NCI-H82 (cell line): ENCODE measurements at regions not wholly inside any gene's neighbourhood (a gene's known extent, or its start where the extent isn't known, plus 50 kb on each side); places are given as distances from the start of the nearest gene placed in this dataset.

ENCODE experiments used
- DNase-seq: peaks from one replicate; lab custom pipeline; 2025; lab: John Stamatoyannopoulos, UW

DNA sequence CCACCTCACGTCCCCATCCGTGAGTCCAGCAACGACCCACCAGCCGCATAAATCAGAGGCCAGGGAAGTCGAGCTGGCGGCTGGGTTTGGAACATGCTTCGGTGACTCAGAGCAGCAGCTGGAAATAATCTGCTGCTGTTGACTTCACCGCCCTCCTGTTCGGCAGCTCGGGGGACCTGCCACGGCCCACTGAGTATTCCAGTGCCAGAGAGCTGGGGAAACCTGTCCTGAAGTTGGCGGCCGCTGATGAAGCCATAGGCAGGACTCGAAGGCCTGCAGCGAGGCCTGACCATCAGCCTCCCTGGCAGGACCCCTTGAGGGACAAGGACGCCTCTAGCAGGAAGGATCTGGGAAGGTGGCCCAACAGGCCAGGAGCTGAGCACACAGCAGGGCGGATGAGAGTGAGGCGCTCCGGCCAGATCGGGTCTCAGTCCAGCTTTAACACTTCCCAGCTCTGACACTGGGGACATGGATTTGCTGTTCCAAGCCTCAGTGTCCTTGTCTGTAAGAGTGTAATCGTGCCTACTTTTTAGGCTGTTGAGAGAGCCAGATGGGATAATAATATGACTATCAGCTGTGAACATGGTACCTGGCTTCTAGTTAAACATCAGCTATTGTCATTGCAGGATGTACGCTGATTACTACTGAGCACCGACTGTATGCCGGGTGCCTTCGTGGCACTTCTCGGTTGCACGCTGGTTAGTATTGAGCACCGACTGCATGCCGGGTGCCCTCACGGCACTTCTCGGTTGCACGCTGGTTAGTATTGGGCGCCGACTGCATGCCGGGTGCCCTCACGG lies 50.4 kb upstream of the CIBAR2 start:
- peak; percentile 62 for DNase-seq

DNA sequence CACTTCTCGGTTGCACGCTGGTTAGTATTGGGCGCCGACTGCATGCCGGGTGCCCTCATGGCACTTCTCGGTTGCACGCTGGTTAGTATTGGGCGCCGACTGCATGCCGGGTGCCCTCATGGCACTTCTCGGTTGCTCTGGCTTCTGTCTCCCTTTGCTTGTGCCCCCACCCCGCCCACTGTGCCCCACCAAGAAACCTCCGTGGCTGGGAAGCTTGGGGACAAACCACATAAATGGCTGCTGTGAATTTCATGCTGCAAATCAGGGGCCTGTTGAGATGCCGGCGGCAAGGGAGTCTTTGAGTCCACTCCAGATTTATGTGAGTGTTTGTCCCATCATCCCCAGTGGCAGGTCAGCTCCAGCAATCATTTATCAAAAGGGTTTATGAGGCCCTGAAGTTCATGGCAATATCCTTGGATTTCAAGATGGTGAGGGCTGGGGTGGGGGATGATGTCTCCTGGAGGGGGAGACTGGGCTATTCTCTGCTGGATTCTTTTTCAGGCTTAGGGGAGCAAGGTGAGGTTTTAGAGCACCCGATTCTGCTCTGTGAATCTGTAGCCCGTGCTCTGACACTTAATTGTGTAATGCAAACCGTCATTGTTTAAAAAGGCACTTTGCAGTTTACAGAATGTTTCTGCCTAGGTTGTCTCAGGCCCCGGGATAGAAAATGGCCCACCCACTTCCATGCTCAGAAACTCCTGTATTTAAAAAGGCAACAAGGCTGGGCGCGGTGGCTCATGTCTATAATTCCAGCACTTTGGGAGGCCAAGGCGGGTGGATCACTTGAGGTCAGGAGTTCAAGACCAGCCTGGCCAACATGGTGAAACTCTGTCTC lies 51.2 kb upstream of the CIBAR2 start:
- no peak for DNase-seq

DNA sequence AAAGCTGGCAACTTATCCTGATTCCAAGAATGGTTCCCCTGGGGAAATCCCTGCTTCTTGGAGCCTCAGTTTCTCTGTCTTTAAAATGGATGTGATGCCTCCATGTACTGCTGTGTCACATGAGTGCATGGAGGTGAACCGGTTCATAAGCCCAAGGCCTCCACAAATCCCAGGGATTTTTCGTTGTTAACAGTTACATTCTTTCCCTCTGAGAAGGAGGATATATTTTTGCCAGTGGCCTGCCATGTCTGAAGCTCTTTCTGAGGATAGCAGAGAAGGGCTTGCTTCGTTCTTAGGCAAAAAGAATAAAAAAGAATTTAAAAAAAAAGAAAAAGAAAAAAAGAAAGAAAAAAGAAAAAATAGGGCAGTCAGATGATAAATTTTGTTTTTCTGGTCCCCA lies 52.2 kb upstream of the CIBAR2 start:
- no peak for DNase-seq

DNA sequence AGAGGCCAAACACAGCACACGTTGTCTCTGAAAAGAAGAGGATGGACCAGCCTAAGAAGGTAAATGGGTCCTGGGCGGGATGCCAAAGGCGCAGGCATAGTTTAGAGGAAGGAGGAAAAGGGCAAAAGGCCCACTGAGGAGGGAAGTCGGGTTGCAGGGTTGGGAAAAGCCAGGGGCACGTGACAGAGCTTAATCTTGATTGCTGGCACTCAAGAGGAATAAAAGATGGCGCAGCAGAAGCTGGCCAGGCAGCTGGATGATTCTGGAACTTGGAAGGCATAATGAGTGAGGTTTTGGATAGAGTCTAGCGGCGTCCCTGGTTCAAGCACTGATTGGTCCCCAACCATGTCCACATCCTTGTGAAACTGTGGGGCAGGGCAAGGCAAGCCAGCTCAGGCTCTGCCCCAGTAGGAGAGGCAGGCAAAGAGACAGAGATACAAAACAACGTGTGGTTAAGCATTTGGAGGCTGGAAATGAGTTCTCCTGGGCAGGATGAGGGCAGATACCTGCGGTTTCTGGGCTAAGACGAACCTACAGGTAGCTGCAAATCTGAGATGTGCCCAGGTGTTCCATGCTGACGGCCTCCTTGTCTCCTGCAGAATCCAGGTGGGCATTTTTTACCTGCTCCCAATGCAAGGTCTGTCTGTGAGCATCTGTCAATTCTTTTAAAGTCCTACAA lies 52.7 kb upstream of the CIBAR2 start:
- no peak for DNase-seq

DNA sequence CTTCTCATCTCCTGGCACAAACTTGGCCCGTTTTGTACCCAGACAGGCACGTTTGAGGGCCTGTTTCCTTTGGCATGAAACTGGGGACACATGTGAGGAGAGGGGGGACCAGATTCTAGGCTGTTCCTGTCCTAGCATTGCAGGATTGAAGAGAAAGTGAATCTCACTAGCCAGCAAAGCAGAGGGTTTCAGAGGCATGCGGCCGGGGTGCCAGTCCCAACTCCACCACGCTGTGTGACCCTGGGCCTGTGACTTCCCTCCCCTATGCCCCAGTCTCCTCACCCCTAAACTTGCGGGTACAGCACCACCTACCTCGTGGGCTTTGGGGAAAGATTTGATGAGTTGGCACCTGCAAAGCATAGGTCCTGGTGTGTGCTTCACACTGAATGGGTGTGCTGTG lies 53.5 kb upstream of the CIBAR2 start:
- no peak for DNase-seq

DNA sequence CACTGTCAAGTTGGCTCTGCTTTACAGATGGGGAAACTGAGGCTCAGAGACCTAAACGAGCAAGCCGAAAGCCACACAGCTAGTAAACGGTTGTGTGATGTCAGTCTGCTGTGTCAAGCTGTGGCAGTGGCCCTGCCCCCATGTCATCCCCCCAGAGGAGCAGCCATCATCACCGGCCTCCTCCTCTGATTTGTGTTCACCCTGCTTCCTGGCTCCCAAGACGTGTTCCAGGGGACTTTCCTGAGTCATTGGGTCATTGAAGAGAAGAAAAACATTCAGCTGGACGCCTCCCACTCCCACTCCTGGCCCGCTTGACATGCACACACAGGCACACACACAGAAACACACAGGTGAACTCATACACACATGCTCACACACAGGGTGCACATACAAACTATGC lies 54.0 kb upstream of the CIBAR2 start:
- DNase-seq = no peak

DNA sequence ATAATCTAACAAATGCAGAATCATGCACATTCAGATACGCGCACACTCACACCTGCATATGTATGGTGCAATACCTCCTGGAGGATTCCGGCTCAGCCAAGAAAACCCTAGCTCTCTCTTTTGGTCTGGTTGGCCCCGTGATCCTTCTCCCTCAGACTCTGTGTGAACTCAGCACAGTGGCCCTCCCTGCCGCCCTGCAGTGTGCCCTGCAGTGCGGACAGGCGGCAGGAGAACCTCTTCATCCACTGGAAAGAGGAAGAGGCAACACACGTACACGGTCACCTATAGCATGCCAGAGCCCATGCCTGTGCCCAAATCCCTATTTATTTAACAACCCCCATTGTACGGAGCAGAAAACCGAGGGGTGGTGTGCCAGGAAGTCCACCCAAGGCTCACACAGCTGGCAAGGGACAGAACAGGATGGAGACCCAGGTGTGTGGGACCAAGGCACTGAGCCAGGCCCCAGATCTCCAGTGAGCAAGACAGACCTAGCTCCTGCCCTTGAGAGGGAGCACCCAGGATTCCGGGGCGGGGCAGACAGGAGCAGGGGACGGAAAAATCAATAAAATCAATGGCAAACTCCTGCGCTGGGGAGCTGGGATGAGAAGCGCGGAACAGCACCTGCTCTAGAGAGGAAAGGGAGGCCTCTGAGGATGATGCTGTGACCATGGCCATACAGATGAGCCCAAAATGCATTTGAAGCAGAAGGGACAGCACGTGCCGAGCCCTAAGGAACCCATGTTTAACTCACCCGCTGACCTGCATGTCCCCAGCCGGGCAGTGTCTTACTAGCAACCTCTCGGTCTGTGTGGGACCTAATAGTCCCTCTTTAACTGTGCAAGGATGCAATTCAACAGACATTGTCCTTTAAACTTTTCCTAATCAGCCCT lies 54.7 kb upstream of the CIBAR2 start:
- DNase-seq = no peak

DNA sequence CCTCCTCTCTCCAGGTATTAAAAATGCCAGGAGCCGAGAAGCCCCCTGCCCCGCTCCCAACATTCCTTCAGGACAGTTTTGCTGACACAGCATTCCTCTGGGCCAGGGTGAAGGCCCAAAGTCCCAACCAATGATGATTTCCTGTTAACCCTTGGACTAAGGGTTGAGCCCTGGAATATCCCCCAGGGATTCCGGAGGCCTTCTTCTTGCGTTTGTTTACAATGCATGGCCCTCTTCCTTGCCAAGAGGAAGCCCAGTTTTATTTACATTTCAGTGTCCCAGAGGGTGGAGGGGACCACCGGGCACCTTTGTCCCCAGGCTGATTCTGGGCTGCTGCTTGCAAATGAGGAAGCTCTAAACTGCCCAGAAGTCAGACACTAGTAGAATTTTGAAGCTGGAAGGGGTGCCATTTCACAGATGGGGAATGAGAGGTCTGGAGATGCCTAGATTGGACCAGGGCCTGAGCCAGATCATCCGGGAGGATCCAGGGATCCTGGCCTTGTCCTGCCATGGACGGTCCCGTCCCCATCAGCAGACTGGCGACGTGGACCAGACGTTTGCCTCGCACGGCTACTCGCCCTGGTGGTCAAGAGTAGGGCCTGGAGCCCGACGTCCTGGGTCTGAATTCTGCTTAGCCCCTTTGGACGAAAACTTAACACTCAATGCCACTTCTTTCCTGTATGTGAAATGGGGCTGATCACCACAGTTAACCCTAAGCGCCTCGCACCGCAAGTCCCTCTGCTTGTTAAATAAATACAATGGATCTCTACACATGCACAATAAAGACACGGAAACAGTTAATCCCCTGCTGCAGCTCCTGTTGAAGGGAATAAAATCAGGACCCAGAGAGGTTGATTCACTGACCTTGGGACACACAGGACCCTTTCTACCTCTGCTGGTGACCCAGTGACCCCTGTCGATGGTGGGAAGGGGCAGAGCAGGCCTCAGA lies 55.6 kb upstream of the CIBAR2 start:
- no peak for DNase-seq

DNA sequence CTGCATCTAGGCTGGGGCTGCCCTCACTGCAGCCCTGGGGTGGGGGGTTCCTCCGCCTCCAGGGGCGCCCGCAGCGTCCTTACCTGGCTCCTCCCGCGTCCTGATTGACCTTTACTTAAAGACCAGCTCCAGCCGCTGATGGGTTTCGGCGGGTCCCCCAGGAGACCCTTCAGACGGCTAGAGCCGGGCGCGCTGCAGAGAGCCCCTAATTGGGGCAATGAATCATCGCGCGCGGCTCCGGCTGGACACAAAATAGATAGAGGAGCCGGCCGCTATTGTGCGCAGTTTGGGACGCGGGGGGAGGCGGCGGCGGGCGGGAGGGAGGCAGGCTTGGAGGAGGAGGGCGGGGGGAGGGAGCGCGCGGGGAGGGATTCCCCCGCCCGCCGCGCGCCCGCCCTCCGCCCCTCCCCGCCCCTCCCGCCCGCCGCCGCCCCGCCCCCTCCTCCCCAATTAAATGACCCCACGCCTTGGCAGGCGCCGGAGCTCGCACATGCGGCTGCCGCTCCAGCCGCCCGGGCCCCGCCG lies 56.5 kb upstream of the CIBAR2 start:
- peak; percentile 65 for DNase-seq

DNA sequence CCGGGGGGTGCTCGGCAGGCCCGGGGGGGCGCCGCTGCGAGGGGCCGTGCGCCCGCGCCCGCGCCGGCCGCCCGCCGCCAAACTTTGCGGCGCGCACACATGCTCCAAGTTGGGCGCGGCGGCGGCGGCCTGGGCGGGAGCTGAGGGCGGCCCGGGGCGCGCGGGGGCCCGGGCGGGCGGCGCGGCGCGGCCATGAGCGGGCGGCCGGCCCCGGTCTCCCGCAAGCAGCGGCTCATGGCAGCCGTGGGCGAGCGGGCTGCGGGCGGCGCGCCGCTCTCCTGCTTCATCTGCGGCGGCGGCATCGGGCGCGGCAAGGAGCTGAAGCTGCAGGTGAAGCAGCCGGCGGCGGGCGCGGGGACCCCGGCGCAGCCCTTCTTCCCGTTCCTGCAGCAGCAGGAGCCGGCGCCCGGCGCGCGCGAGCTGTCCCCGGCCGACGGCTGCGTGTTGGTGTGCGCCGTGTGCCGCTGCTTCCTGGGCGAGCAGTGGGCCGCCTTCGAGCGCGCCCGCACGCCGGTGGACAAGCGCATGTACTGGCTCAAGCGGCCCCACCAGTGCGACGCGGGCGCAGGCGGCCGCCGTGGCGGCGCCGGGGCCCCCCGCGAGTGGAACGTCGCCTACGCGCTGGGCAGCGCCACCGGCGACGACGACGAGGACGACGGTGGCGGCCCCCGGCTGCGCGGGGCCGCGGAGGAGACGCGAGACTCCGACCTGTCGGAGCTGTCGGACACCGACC lies 57.2 kb upstream of the CIBAR2 start:
- DNase-seq = peak; percentile 28

DNA sequence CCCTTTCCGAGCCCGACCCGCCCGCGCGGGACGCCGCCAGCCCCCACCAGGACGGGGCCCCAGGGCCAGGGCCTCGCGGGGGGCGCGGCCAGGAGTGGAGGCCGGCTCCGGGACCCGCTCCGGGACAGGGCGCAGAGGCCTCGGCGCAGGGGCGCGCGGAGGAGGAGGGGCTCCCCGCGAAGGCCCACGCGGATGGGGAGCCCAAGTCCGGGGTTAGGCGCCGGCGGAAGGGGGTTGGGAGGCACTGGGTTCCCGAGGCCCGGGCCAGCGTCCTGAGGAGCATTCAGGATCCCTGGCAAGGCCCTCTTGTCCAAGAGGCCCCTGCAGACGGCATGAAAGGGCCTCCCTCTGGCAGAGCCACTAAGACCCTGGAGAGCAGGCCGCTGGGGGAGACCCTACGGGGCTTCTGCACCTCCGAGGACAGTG lies 57.8 kb upstream of the CIBAR2 start:
- DNase-seq = peak; percentile 37

DNA sequence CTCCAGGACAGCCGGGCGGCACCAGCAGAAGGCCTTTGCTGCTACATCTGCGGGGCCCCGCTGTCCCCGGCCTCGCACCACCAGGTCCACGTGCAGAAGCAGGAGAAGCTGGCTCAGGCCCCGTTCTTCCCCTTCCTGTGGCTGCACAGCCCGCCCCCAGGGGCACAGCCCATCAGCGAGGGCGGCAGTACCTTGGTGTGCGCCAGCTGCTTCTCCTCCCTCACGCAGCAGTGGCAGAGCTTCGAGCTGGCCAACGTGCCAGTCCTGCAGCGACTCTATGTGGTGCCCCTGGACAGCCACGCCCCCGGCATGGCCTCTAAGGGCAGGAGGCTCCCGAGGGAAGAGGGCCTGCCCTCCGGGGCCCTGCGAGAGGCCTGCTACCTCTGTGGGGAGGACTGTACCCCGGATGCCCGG lies 58.3 kb upstream of the CIBAR2 start:
- no peak for DNase-seq

DNA sequence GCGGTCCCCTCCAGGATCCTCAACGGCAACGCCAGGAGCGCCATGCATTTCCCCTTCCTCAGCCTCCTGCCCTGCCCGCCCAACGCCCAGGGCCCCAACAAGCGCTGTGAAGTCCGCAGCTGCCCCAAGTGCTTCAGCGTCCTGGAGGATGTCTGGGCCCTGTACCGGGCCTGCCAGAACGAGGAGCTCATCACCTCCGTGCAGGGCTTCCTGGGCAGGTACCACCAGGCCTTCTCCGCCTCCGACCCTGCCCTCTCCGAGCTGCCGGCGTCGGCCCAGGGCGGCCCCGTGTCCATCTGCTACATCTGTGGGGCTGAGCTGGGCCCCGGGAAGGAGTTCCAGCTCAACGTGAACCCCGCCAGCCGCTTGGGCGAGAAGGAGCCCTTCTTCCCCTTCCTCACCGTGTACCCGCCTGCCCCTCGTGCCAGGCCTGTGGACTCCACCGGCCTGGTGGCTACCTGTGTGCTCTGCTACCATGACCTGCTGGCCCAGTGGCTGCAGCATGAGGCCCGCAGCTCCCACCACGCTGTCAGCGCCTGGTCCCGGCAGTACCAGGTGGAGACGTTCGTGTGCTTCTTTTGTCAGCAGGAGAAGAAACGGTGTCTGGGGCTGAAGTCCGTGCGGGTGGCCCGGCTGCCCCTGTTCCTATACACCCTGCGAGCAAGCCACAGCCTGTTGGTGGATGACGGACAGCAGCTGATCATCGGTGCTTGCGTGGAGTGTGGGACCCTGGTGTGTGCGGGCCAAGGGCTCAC lies 58.9 kb upstream of the CIBAR2 start:
- DNase-seq = no peak

DNA sequence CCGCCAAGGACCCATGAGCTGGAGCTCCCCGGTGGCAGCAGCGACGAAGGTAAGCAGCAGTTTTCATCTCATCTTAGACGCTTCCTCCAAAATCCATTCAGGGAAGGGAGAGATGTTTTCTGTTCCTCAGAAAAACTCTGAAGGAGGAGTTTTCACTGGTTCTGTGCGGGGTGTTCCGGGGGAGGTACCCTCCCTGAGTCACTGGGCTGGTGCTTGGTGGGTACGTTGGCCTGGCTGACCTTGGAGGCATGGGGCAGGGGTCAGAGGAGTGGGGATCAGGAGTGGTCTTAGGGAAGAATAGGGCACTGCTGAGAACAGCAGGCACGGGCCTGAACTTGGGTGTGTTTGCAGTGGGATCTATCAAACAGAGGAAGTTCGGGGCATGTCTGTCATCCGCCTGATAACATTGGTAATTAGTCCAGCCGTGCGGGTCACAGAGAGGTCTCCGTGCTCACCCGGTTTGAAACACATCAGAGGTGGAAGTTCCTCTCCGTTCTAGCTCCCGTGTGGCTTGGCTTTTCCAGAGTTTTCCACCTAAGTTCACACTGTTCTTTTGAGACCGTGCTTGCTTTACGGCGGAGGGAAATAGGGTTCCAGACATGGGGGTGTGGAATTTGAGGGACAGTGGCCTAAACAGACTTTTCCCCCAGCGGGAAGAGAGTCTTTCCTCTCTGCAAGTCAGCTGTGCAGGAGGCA lies 59.6 kb upstream of the CIBAR2 start:
- DNase-seq = no peak

DNA sequence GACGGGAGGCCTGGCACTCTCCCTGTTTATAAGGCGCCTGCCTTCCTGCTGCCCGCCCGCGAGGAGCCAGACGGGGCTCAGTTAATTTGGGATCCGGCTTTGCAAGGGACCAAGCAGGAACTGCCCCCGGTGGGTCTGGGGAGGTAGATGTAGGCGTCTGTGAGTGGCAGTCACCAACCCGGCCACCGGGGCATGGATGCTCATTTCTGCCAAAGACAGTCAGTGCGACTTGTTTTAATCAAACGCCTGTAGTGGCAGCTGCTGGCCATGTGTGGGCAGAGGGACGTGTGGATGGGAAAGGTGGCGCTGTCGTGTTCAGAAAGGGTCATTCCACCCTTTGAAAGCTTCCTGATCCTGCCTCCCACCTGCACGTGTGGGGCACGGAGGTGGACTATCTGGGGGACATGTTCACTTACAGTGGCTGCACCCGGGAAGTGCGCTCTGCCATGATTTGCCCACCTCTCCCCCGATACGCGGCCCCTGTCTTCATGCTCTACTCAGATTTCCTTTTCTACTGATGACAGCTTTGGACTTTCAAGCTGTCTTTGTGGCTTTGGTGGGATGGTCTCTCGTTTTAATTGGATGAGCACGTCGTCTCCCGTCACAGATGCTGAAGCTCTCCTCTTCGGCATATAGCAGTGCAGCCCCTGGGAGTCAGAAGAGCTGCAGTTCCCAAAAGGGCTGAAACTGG lies 60.3 kb upstream of the CIBAR2 start:
- peak; percentile 87 for DNase-seq

DNA sequence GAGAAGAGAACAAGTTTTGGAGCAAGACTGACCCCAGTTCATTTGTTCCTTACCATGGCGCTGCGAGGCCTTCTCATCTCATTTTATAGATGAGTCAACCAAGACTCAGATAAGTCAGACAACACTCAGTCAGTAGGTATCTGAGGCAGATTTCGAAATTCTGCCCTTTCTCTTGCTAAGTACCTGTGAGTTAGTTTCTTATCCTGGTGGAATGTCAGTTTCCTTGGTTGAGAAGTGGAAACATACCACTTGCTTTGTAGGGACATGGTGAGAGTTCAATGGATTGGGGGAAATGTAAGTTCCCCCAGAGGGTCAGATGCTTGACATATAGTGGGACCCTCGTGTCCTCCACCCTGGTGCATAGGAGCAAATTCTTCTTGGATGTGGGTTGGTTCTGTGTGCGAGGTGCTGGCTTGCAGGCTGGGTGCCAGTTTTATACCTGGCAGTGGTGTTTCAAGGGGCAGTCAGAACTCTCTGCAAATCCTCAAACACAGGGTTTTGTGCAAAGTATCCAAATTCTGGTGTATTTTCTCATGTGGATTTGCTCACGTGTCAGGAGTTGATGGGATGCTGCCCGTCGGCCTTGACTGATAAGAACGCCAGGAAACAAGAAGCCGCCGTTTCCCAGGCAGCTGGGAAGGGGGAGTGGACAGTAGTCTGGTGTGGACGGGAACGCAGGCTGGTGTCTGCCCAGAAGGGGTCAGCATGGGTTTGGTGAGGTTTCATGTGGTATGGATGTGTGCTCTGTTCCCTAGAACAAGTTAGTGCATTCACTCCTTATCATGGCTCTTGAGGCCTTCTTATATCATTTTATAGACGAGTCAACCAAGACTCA lies 61.1 kb upstream of the CIBAR2 start:
- no peak for DNase-seq
